ENCODE measurements at regions not wholly inside any gene's neighbourhood (a gene's known extent, or its start where the extent isn't known, plus 50 kb on each side); places are given as distances from the start of the nearest gene placed in this dataset.

- TF ChIP-seq ATF2 (IDR thresholded peaks at IDR 0.05; ENCODE audit: low read length) (no peak), POLR2AphosphoS5 (IDR thresholded peaks at IDR 0.05; ENCODE audit: low read length) (no peak), SUZ12 (IDR thresholded peaks at IDR 0.05; ENCODE audit: unreplicated experiment) (no peak), SIN3A (IDR thresholded peaks at IDR 0.05; ENCODE audit: low read depth, low read length) (no peak), NFIC (IDR thresholded peaks at IDR 0.05; ENCODE audit: low read depth, low read length) (no peak), CBX3 (IDR thresholded peaks at IDR 0.05; ENCODE audit: borderline replicate concordance, low read depth) (no peak), CEBPZ (IDR thresholded peaks at IDR 0.05; ENCODE audit: low read depth, low read length) (no peak), HDAC2 (IDR thresholded peaks at IDR 0.05) (no peak), GATAD2B (conservative IDR thresholded peaks at IDR 0.05; ENCODE audit: low read depth) (no peak), CHD4 (IDR thresholded peaks at IDR 0.05) (no peak), TCF12 (IDR thresholded peaks at IDR 0.05; ENCODE audit: low read depth, low read length) (no peak), KAT2A (conservative IDR thresholded peaks at IDR 0.05; ENCODE audit: control insufficient read depth, low read depth, low read length) (no peak), POLR2A (IDR thresholded peaks at IDR 0.05; ENCODE audit: low read depth, low read length) (no peak)
- TF ChIP-seq, protein P1, sequence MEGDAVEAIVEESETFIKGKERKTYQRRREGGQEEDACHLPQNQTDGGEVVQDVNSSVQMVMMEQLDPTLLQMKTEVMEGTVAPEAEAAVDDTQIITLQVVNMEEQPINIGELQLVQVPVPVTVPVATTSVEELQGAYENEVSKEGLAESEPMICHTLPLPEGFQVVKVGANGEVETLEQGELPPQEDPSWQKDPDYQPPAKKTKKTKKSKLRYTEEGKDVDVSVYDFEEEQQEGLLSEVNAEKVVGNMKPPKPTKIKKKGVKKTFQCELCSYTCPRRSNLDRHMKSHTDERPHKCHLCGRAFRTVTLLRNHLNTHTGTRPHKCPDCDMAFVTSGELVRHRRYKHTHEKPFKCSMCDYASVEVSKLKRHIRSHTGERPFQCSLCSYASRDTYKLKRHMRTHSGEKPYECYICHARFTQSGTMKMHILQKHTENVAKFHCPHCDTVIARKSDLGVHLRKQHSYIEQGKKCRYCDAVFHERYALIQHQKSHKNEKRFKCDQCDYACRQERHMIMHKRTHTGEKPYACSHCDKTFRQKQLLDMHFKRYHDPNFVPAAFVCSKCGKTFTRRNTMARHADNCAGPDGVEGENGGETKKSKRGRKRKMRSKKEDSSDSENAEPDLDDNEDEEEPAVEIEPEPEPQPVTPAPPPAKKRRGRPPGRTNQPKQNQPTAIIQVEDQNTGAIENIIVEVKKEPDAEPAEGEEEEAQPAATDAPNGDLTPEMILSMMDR (IDR thresholded peaks at IDR 0.05 in 2 of 3, conservative IDR thresholded peaks at IDR 0.05 in 1 of 3; ENCODE audit: control insufficient read depth in 2 of 3, extremely low read depth in 1 of 3, insufficient read depth in 1 of 3, low read depth in 3 of 3, low read length in 3 of 3) = no peak
These were observed 51.4 kb upstream of the EZH2 start for GRCh38 chr7:148935451-148935850.

Data from GM12878 (cell line).